SK-N-SH (cell line): ENCODE measurements at regions not wholly inside any gene's neighbourhood (a gene's known extent, or its start where the extent isn't known, plus 50 kb on each side); places are given as distances from the start of the nearest gene placed in this dataset.

Experiments
- EZH2phosphoT487 ChIP-seq: fragments of 200-600 bp; sonication (generic); IDR thresholded peaks from 2 replicates; pipeline ENCODE4 v1.6.1; 2017; ENCODE audit warnings: low read depth, mixed run types, mild to moderate bottlenecking, antibody characterized with exemption, moderate library complexity, borderline replicate concordance
- JUND ChIP-seq: IDR thresholded peaks from 2 replicates; pipeline ENCODE4 v1.4.0; 2012
- TAF1 ChIP-seq: IDR thresholded peaks from 2 replicates; pipeline ENCODE4 v1.6.1; 2012; ENCODE audit warnings: low read depth, mild to moderate bottlenecking, low read length, moderate library complexity, borderline replicate concordance
- TF ChIP-seq, protein P1 (sequence below): IDR thresholded peaks from 2 replicates; pipeline ENCODE4 v1.4.0; 2012; ENCODE audit warnings: low read depth
- TF ChIP-seq, protein P2 (sequence below): fragments of 200-600 bp; sonication (generic); IDR thresholded peaks from 2 replicates; pipeline ENCODE4 v1.6.1; 2017; ENCODE audit warnings: antibody characterized with exemption, mild to moderate bottlenecking, moderate library complexity

DNA sequence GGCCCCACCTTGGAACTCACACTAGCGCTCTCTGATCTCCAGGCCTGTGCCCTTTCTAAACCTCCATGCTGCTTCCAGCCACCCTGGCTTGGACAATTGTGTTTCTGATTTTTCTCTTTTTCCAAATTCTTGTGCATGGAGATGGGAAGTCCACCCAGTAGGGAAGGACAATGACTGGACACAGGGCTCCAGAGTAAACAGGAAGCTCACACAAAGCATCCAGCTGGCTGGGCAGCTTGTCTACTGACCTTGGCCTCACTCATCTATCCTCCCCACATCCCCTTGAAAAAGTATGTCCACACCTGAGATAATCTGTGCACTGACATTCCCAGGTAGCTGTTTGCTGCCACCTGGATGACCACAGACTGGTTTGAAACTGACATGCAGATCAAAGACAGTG lies 331.2 kb upstream of the MAF start:
- TF ChIP-seq TAF1 (no peak), EZH2phosphoT487 (no peak), JUND (no peak)
- TF ChIP-seq, protein P1, sequence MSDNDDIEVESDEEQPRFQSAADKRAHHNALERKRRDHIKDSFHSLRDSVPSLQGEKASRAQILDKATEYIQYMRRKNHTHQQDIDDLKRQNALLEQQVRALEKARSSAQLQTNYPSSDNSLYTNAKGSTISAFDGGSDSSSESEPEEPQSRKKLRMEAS, result no peak
- TF ChIP-seq, protein P2, sequence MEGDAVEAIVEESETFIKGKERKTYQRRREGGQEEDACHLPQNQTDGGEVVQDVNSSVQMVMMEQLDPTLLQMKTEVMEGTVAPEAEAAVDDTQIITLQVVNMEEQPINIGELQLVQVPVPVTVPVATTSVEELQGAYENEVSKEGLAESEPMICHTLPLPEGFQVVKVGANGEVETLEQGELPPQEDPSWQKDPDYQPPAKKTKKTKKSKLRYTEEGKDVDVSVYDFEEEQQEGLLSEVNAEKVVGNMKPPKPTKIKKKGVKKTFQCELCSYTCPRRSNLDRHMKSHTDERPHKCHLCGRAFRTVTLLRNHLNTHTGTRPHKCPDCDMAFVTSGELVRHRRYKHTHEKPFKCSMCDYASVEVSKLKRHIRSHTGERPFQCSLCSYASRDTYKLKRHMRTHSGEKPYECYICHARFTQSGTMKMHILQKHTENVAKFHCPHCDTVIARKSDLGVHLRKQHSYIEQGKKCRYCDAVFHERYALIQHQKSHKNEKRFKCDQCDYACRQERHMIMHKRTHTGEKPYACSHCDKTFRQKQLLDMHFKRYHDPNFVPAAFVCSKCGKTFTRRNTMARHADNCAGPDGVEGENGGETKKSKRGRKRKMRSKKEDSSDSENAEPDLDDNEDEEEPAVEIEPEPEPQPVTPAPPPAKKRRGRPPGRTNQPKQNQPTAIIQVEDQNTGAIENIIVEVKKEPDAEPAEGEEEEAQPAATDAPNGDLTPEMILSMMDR, result no peak
